Right lung (tissue), 2 donors: ENCODE measurements at regions not wholly inside any gene's neighbourhood (a gene's known extent, or its start where the extent isn't known, plus 50 kb on each side); places are given as distances from the start of the nearest gene placed in this dataset.

Source experiments
- DNase-seq, 2 donors: peaks; one replicate each; pipeline ENCODE4 v3.0.0-alpha.2; 2013

DNA sequence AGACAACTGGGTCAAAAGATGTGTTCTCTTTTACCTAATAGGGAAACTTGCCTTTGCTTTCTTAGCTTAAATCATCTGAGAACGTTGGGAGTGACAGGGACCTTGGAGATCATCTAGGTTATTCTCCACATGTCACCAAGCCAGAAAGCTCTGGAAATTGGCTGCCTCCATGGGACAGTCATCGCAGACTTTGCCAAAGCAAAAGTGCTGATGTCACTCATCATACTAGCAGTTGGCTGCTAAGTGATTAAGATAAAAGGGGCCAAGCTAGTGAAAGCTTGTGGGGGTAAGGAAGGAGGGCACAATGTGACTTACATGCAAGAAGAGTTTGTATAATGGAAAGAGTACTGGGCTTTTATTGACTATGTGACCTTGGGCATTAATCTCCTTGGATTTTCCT lies 198.0 kb upstream of the PFN2 start:
- no peak for DNase-seq

DNA sequence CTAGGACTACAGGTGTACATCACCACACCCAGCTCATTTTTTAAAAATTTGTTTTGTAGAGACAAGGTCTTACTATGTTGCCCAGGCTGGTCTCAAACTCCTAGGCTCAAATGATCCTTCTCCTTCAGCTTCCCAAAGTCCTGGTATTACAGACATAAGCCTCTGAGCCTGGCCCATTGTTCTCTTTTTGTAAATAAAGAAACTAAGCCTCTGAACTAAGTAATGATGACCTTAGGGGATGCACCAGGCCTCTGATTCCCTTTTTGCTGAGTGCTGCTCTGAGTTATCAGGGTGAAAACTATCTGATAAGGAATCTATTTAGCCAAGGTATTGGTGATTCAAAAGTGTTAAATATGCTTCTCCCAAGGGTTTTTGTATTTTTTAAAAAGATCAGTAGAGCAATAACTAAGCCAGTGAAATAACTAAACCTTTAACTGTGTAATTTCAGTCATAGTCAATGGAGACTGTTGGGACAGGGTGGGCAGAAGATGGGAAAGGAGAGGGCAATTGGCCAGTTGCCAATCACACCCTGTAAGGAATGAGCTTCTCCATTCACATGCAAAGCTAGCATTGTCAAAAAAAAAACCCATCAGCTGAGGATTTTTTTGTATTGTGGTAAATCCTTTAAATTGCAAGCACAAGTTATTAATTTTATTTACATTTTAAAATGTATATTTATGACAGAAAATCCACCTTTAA lies 194.8 kb upstream of the PFN2 start:
- DNase-seq: no peak

DNA sequence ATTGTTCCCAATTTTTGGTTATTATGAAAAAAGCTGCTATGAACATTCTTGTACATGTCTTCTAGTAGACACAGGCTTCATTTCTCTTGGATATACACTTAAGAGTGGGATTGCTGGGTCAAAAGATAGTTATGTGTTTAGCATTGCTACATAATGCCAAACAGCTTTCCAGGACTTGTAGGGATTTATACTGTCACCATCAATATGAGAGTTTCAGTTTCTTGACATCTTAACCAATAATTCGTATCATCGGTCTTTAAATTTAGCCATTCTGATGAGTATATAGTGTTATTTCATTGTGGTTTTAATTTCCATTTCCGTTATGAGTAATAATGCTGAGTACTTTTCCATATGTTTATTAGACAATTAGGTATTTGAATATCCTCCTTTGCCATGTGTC lies 190.3 kb upstream of the PFN2 start:
- no peak for DNase-seq

DNA sequence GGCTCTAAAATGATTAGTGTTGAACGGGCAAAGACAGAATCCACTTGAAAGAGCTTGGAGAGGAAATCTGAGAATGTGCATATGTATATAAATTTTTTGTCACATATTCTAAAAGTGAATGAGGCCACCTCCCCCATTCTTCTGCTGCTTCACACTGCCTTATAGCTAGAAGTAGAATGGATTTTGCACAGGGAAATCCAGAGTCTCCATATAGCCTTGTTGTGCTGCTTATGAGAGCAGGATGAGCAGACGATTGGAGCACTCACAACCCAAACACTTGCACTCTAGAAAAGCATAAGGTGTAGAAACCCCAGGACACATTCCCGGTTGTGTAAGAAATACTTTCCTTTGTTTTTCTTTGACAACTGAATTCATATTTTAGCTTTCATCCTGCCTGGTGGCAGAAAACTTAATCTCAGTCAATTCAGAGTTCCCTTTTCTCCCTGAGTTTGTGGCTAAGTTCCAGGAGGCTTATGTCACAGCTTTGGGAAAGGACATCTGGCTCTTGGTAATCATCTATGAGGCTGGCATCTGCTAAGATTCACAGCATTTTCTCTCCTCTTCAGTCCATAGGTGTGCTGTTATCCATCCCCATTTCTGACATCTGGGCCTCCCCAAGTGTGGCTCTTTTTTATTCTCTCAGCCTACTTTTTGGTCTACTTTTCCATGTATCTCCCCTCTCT lies 188.4 kb upstream of the PFN2 start:
- no peak for DNase-seq

DNA sequence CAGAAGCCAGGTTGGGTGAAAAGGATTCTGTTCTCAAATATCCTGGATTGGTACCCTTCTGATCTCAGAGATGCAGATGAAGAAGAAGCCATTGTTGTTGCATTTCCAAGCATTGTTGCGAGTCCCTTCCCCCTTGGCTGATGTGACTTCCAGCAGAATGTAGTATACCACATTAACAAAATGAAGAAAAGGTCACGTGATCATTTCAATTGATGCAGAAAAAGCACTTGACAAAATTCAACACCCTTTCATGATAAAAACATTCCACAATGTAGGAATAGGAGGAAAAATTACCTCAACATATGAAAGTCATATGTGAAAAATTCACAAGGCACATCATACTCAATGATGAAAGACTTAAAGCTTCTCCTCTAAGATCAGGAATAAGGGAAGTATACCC lies 181.9 kb upstream of the PFN2 start:
- no peak for DNase-seq

DNA sequence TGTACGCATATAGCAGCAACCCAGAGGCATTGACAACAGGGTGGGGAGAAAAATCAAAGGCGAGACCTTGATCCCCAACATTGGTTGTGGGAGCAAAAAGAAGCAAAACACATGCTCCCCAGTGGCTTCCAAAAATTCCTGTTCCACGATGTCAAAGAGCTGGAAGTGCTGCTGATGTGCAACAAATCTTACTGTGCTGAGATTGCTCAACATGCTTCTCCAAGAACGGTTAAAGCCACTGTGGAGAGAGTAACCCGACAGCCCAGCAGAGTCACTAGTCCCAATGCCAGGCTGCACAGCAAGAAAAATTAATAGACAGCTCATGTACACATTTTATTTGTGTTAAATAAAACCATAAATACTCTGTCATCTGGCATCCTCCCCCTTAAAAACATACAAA lies 179.9 kb upstream of the PFN2 start:
- DNase-seq: no peak

DNA sequence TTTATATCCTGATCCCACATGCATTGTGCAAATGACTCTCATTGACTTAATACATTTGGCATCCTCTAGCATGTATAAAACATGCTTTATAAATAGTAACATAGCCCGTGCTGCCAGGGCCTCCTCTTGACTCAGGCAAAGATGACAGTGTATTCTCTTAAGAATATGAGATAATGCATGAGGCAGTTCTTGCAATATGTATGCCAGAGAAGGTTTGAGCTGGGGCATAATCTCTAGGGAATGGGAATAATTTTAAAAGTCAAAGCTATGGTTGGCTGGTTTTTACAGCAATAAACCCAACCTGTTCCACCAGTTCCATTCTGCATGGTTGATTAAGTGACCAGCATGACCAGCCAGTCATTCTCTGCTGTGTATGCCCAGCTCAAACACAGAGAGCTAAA lies 179.0 kb upstream of the PFN2 start:
- no peak for DNase-seq

DNA sequence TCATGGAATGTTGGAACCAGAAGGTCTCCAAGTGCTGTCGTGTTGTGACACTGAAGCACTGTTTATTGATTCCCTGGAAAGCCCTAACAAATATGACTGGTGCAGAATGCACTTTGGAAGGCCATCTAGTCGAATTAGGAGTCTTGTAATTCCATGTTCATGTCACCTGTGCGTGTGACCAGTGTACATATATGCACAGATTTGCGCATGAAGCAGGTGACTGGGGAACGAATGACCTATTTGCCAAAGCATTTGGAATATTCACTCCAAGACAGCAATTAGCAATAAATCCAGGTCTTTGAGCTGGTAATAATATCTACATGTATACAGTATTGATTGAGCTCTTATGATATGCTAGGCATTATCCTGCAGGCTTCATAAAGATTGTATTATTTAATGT lies 177.5 kb upstream of the PFN2 start:
- DNase-seq: no peak

DNA sequence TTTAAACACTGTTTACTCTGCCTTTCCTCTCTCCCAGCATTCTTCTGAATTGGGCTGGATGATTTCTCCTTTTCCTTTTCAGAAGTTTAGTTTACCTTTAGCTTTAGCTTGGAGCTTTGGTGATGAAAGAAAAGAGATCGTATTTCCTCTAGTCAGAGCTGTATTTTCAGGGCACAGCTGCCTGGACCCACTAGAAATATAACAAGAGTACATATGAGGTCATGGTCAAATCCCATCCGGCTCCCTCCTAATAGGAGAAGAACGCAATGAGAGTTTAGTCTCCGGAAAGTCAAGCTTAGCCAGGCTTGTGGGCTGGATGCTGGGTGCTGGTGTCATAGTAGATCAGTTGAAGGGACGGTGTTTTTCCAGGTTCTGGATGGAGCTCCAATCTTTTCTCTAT lies 177.1 kb upstream of the PFN2 start:
- no peak for DNase-seq

DNA sequence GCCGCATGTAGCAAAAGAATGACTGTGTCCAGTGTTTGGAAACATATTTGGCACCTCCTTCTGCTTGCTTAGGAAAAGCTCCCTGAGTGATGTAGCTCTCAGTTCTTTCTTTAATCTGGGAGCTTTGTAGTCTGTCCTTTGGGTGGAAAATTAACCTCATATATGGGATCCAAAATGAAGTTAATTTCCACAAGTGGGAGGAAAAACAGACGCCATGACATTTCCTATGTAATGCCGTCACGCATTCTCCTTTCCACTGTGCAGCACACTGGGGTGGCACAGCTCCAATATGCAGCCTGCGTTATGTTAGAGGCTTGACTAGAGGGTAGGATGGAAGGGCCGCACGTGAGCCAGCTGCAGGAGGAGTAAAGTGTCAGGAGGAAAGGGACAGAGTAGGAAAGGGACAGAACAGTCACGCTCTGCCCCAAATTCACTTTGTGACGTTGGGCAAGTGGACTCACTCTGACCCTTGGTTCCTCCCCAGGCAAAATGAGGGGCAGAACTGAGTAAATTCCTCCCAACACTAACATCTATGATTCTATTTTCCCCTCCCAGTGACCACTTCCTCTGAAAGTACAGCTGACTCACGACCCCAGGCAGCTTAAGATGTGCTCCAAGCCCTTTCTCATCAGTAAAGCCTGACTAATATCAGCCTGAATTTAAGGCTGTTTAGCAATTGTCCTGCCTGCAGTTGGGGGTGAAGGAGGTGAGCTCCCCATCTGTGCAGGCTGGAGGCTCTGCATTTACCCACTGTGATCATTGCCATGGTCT lies 176.5 kb upstream of the PFN2 start:
- no peak for DNase-seq

DNA sequence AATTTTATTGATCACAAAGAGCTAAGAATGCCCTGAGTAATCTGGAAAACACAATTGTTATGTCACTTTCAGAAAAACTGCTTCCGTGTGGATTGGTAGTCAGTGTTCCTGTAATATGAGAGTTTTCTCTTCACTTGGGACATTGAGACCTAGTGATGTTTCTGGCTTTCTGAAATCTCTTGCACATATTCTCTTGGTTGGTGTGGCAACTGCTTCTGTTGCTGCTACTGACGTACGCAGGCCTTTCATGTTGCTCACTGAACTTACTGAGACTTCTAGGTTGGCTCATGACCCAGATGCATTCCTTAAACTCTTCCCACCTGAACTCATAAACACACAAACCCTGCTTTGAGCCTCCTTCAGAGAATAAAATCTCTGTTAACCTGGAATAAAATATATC lies 175.0 kb upstream of the PFN2 start:
- peak in 1 of 2 donors; percentile 33 for DNase-seq

DNA sequence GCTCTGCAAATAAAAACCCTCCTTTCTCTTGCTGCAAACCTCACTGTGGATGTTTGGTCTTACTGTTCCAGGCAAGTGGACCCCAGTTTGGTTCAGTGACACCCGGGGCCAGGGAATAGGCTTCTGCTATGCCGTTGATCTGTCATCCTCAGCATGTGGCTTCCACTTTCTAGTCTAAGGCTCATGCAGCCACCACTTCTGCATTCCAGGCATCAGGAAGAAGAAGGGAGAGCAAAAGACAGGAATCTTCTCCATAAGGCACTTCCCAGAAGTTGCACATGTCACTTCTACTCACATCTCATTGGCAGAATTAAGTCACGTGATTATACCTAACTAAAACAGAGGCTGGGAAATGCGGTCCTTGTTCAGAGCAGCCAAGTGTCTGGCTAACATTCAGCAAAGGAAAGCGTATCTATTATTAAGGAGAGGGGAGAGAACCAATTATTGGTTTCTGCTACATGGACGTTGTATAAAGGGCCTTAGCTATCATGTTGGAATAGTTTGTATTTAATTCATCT lies 173.6 kb upstream of the PFN2 start:
- no peak for DNase-seq

DNA sequence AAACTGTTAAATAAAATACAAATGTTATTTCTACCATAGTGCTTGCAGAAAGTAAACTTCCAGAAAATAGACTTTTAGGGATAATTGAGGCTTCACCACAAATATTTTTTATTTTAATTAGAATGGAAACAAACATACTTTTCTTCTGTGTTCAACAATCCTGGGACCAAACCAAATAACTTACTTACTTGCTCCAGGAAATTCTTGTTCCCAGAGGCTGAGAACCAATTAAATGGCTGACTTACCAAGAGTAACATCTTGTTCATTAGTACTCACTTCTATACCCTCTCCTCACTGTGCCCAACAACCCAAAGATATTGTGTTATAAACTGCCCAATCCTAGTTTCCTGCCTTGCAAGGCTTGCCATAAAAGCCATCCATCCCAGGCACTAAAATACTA lies 172.2 kb upstream of the PFN2 start:
- no peak for DNase-seq

DNA sequence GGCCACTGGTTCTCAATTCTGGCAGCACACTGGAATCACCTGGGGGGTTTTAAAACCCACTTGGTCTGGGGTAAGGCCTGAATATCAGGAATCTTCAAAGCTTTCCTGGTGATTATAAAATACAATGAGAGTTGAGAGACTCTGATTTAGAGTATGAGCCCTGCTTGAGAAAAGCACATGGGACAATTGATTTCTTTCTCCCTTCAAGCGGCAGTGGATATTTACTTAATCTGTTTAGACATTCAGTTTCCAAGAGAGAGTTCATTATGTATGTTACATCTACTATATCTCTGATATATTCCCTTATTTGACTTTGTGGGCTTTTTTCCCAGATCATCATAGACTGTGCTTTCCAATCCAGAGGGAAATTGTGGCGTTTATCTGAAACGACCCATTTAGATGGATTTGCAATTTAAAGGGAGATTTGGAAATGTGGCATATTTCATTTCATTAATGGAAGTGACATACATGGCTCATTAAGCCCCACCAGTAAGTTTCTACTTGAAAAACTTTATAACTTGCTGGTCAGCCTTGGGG lies 171.2 kb upstream of the PFN2 start:
- peak; percentile 52 to 58 for DNase-seq

DNA sequence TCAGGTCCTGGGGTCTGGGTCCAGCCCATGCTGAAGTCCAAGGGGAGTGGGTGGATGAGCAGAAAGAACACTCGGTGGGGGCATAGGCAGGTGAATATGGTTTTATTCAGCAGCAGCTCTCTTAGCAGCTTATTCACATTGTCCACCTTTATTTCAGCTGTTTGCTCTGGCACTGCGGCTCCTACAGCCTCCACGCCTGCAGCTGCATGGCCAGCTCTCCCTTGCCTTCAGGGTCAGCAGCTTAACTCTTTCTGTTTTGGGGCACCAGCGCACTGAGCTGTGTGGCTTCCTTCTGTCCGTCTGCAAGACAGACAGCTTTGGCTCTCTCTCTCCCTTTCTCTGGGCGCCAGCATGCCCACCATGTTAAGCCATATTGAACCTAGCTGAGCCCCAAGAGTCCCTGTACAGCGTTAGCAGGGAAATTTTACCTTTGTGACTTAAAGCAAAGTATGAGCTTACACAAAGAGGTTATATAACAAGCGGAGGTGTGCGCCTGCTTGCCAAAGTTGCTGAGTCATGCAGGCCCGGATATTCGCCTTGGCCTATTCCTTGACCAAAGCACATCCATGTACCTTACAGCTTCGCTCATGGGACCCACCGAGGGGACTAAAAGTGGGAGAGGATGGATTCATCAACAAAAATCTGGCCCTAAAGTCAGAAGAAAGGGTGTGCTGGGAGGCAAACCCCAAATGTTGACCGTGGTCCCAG lies 170.1 kb upstream of the PFN2 start:
- DNase-seq: no peak

DNA sequence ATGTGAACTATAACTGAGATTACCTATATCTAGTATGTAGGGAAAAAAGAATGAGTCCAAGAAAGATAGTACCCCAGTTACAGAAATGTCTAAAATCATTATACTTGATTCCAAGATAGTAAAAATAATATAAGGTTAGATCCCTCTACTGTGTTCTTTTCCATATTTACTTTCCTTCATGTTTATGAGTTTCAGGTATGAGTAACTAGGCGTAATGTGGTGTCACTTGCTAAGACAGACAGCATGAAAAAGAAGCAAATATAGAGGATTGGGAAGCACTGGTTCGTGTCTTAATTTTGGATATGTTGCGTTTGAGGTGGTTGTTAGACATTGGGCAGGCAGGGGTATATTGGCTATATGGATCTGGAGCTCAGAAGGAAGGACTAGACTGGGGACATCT lies 168.1 kb upstream of the PFN2 start:
- no peak for DNase-seq

DNA sequence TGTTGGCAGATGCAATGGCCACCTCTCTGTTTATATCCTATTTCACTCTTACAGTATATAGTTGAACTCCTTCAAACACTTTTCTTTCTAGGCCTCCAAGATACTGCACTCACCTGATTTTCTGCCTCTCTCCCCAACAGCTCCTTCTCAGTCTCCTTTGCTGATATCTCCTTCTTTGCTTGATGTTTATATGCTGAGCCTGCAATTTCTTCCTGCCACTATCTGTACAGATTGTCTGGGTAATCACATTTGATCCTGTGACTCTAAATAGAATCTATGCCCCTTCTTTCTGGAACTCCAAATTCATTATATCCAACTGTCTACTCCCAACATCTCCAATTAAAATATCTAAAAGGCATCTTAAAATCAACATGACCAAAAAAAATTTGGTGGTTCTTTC lies 165.5 kb upstream of the PFN2 start:
- DNase-seq: no peak

DNA sequence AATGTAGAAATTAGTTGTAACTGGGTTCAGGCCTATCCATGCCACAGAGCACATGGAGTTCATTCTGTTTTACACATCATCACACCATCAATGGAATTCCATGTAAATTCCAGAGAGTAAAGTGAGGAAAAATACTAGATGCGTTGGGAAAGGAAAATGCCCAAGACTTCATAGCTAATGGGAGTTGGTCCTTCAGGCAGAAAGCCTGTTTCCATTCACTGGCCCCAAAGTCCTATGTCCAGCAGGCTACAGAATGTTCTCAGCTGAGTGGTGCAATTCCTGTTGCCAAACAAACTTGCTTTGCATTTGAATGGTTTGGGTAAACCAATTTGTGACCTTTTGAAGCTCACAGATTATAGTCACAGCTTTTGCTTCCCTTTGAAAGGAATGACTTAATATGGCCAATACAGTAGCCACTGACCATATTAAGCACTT lies 164.6 kb upstream of the PFN2 start:
- DNase-seq: no peak

DNA sequence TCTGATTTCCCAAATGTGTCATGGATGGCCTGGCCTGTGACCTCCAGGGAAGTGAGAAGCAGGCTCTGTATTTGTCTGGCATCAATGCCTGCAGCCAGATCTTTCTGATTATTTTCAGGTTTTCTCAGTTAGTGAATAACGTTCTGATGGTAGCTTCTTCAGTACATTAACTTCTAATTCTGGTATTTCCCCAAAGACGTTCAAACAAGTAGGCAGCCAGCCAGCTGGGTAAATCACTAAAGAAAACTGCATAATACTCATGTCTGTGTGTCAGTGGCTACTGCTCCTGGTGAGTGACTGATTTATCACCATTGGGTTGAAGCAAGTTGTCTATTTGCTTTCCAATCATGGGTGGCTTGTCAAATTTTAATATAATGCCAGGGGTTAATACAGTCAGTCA lies 162.6 kb upstream of the PFN2 start:
- no peak for DNase-seq

DNA sequence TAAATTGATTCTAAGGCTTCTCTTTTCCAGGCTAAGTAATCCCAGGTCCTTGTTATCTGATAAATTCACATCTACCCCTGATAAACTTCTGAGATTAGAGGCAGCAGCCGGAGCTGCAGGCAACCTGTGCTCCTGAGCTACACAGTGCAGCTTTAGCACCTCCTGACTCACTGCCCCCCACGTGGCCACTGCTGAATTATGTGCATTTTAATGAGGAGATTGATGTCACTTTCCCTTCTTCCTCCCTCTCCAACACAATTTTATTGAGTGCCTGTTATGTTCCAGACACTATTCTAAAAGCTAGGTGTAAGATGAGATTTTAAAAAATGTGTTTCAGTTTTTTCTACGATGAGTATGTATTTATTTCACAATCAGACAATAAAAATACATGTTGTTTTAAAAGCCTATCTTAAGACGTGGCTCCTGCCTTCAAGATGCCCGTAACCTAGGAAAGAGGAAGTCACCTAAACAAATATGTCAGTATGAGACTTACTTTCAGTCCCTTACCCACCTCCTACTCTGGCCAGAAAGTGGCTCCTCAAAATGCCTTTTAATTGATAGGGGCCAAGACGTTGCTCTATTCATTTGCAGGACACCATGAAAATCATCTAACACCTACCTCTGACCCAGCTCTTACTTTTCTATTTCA lies 161.5 kb upstream of the PFN2 start:
- DNase-seq: no peak

DNA sequence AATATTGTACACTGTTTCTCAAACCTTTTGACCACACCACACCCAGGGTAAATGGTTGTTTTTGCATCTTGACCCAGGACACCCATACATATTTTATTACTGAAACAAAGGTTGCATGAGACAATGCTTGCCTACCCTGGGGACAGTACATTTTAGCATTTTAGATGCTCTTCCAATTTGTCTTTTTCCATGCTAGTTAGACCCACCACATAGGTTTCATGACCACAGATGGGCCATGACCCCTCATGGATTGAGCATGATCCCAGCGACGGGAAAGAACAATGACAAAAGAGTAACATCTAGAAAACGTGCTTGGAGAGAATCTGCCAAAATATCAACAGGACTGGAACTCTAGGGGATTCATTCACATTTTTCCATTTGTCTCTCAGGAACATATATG lies 161.0 kb upstream of the PFN2 start:
- no peak for DNase-seq
